ENCODE measurements at regions not wholly inside any gene's neighbourhood (a gene's known extent, or its start where the extent isn't known, plus 50 kb on each side); places are given as distances from the start of the nearest gene placed in this dataset.
"Not testable (repeated sequence)": the region's sequence is repeated elsewhere in the genome, so short reads cannot be mapped to it uniquely, and the experiment has no call there.

GRCh38 chr3:152891678-152892077, 56.7 kb downstream of the P2RY1 start:
- no peak for DNase-seq (ENCODE audit: low spot score)

GRCh38 chr3:152892446-152892845, 57.5 kb downstream of the P2RY1 start:
- DNase-seq (ENCODE audit: low spot score) = no peak

- DNase-seq (ENCODE audit: low spot score) = no peak
Measured at GRCh38 chr3:152893647-152894046, 58.7 kb downstream of the P2RY1 start.

GRCh38 chr3:152899306-152899705, 64.4 kb downstream of the P2RY1 start:
- no peak for DNase-seq (ENCODE audit: low spot score)

GRCh38 chr3:152902141-152902669, 67.3 kb downstream of the P2RY1 start:
- no peak for DNase-seq (ENCODE audit: low spot score)

- DNase-seq (ENCODE audit: low spot score) = no peak
Measured at GRCh38 chr3:152905631-152906030, 70.7 kb downstream of the P2RY1 start.

GRCh38 chr3:152909180-152909883, 74.4 kb downstream of the P2RY1 start:
- DNase-seq (ENCODE audit: low spot score) = peak; percentile 10

GRCh38 chr3:152910211-152910610, 75.3 kb downstream of the P2RY1 start:
- DNase-seq (ENCODE audit: low spot score) = no peak

- DNase-seq (ENCODE audit: low spot score) = no peak
Measured at GRCh38 chr3:152910966-152911365, 76.0 kb downstream of the P2RY1 start.

GRCh38 chr3:152914743-152915142, 79.8 kb downstream of the P2RY1 start:
- not testable (repeated sequence) for DNase-seq (ENCODE audit: low spot score)

GRCh38 chr3:152915695-152916094, 80.8 kb downstream of the P2RY1 start:
- DNase-seq (ENCODE audit: low spot score) = no peak

- no peak for DNase-seq (ENCODE audit: low spot score)
Measured at GRCh38 chr3:152916753-152917279, 81.9 kb downstream of the P2RY1 start.

- DNase-seq (ENCODE audit: low spot score) = no peak
Measured at GRCh38 chr3:152921351-152921750, 86.4 kb downstream of the P2RY1 start.

GRCh38 chr3:152922554-152922953, 87.6 kb downstream of the P2RY1 start:
- DNase-seq (ENCODE audit: low spot score) = no peak

- no peak for DNase-seq (ENCODE audit: low spot score)
Measured at GRCh38 chr3:152927131-152927530, 92.2 kb downstream of the P2RY1 start.

GRCh38 chr3:152930516-152930915, 95.6 kb downstream of the P2RY1 start:
- no peak for DNase-seq (ENCODE audit: low spot score)

- DNase-seq (ENCODE audit: low spot score) = no peak
Measured at GRCh38 chr3:152937234-152937633, 102.3 kb downstream of the P2RY1 start.

- no peak for DNase-seq (ENCODE audit: low spot score)
Measured at GRCh38 chr3:152938974-152939636, 104.2 kb downstream of the P2RY1 start.

GRCh38 chr3:152941859-152942258, 106.9 kb downstream of the P2RY1 start:
- no peak for DNase-seq (ENCODE audit: low spot score)

GRCh38 chr3:152942366-152942765, 107.4 kb downstream of the P2RY1 start:
- no peak for DNase-seq (ENCODE audit: low spot score)

GRCh38 chr3:152943645-152944044, 108.7 kb downstream of the P2RY1 start:
- no peak for DNase-seq (ENCODE audit: low spot score)

- DNase-seq (ENCODE audit: low spot score) = no peak
Measured at GRCh38 chr3:152944671-152945070, 109.7 kb downstream of the P2RY1 start.

- DNase-seq (ENCODE audit: low spot score) = no peak
Measured at GRCh38 chr3:152945556-152945955, 110.6 kb downstream of the P2RY1 start.

All from NAMALWA (cell line).